IMR-90 (cell line): ENCODE measurements at regions not wholly inside any gene's neighbourhood (a gene's known extent, or its start where the extent isn't known, plus 50 kb on each side); places are given as distances from the start of the nearest gene placed in this dataset.

Experiments
- ATAC-seq: fragments of 200-7000 bp; cut with Tn5 transposase; 2 replicates; pipeline ENCODE4 v1.9.1; 2020; ENCODE audit warnings: low read depth, mild to moderate bottlenecking, moderate library complexity
- BruUV-seq: library from RNA; stranded (reverse); fragments of 400-500 nt; replicated peaks from 2 replicates; lab custom pipeline; 2021; lab: Mats Ljungman, UMichigan
- CTCF ChIA-PET: fragments of 300-600 bp; formaldehyde crosslinking; extraction: SDS; loops from one replicate; lab custom pipeline; 2021; ENCODE audit warnings: antibody characterized with exemption; lab: Yijun Ruan, JAX
- POLR2A ChIA-PET: fragments of 300-600 bp; sonication (Branson Sonifier 250); formaldehyde crosslinking; loops from one replicate; lab custom pipeline; 2022; ENCODE audit warnings: antibody characterized with exemption; ENCODE audit not compliant: unreplicated experiment; lab: Charles Lee
- DNase-seq: peaks from one replicate; pipeline ENCODE4 v3.0.0; 2013
- H2AFZ ChIP-seq: replicated peaks from 2 replicates; pipeline ENCODE3; 2013; ENCODE audit warnings: low read length, mild to moderate bottlenecking; ENCODE audit not compliant: poor library complexity
- H2AK5ac ChIP-seq: 2 replicates; pipeline ENCODE4 v1.6.1; 2013; ENCODE audit warnings: low read depth, low read length, inconsistent platforms
- H2AK9ac ChIP-seq: replicated peaks from 2 replicates; pipeline ENCODE3; 2013; ENCODE audit warnings: mild to moderate bottlenecking, low read depth, low read length, moderate library complexity; ENCODE audit not compliant: poor library complexity
- H2BK120ac ChIP-seq: 2 replicates; pipeline ENCODE4 v1.6.1; 2013; ENCODE audit warnings: low read depth, low read length, inconsistent platforms
- H2BK15ac ChIP-seq: 3 replicates; pipeline ENCODE4 v1.6.1; 2013; ENCODE audit warnings: low read depth, low read length, inconsistent platforms
- H2BK20ac ChIP-seq: 2 replicates; pipeline ENCODE4 v1.6.1; 2013; ENCODE audit warnings: low read depth, mild to moderate bottlenecking, inconsistent platforms, low read length, moderate library complexity
- H2BK5ac ChIP-seq: 2 replicates; pipeline ENCODE4 v1.6.1; 2013; ENCODE audit warnings: mild to moderate bottlenecking, low read depth, low read length, inconsistent platforms; ENCODE audit not compliant: poor library complexity, severe bottlenecking
- H3K14ac ChIP-seq: replicated peaks from 2 replicates; pipeline ENCODE4 v1.6.1; 2013; ENCODE audit warnings: low read depth, low read length, inconsistent platforms
- H3K18ac ChIP-seq: 2 replicates; pipeline ENCODE4 v1.6.1; 2013; ENCODE audit warnings: low read depth, low read length, control low read depth
- H3K23ac ChIP-seq: 2 replicates; pipeline ENCODE4 v1.6.1; 2013; ENCODE audit warnings: low read depth, low read length, inconsistent platforms
- H3K27ac ChIP-seq: 2 replicates; pipeline ENCODE4 v1.5.1; 2013; ENCODE audit warnings: mild to moderate bottlenecking, control low read depth, low read length; ENCODE audit not compliant: insufficient read depth
- H3K27me3 ChIP-seq: 2 replicates; pipeline ENCODE4 v1.6.1; 2013; ENCODE audit warnings: low read length; ENCODE audit not compliant: control insufficient read depth, insufficient read depth
- H3K36me3 ChIP-seq: 2 replicates; pipeline ENCODE4 v1.6.1; 2013; ENCODE audit warnings: low read length, mixed read lengths; ENCODE audit not compliant: control insufficient read depth, insufficient read depth
- H3K4ac ChIP-seq: 2 replicates; pipeline ENCODE4 v1.6.1; 2013; ENCODE audit warnings: low read depth, low read length, inconsistent platforms
- H3K4me1 ChIP-seq: 2 replicates; pipeline ENCODE4 v1.6.1; 2013; ENCODE audit warnings: low read length, mixed read lengths; ENCODE audit not compliant: control insufficient read depth, insufficient read depth
- H3K4me2 ChIP-seq: 2 replicates; pipeline ENCODE4 v1.6.1; 2013; ENCODE audit warnings: low read depth, mild to moderate bottlenecking, control low read depth, low read length, moderate library complexity
- H3K4me3 ChIP-seq: 2 replicates; pipeline ENCODE4 v1.5.1; 2013; ENCODE audit warnings: low read depth, mild to moderate bottlenecking, control low read depth, low read length, moderate library complexity; ENCODE audit not compliant: insufficient read depth
- H3K56ac ChIP-seq: 2 replicates; pipeline ENCODE4 v1.6.1; 2013; ENCODE audit warnings: low read length, inconsistent platforms; ENCODE audit not compliant: insufficient read depth; ENCODE audit errors: extremely low read depth
- H3K79me1 ChIP-seq, 2 experiments: 2 replicates each; pipeline ENCODE4 v1.6.1; 2013; ENCODE audit warnings: low read length in 2 of 2, inconsistent platforms in 1 of 2, low read depth in 1 of 2
- H3K9ac ChIP-seq: 2 replicates; pipeline ENCODE4 v1.6.1; 2013; ENCODE audit warnings: low read depth, low read length, control low read depth
- H3K9me1 ChIP-seq: 2 replicates; pipeline ENCODE4 v1.6.1; 2013; ENCODE audit warnings: low read length, inconsistent platforms; ENCODE audit not compliant: insufficient read depth
- H3K9me3 ChIP-seq: 2 replicates; pipeline ENCODE4 v1.6.1; 2013; ENCODE audit warnings: low read length; ENCODE audit not compliant: control insufficient read depth, insufficient read depth
- H4K20me1 ChIP-seq: 2 replicates; pipeline ENCODE4 v1.6.1; 2013; ENCODE audit warnings: low read length, inconsistent platforms; ENCODE audit not compliant: insufficient read depth
- H4K5ac ChIP-seq: 2 replicates; pipeline ENCODE4 v1.6.1; 2013; ENCODE audit warnings: mild to moderate bottlenecking, low read depth, low read length, control low read depth
- H4K8ac ChIP-seq, 2 experiments: 2 replicates each; pipeline ENCODE4 v1.6.1; 2013; ENCODE audit warnings: low read depth in 2 of 2, low read length in 2 of 2, control low read depth in 1 of 2, inconsistent platforms in 1 of 2
- H4K91ac ChIP-seq: 2 replicates; pipeline ENCODE4 v1.6.1; 2013; ENCODE audit warnings: low read depth, low read length, inconsistent platforms; ENCODE audit not compliant: insufficient read depth
- CEBPB ChIP-seq: IDR thresholded peaks from 2 replicates; pipeline ENCODE4 v1.6.1; 2012; ENCODE audit warnings: low read depth, low read length, improper control_type of control experiment
- CHD1 ChIP-seq: IDR thresholded peaks from 2 replicates; pipeline ENCODE4 v1.6.1; 2012; ENCODE audit warnings: low read depth, low read length, improper control_type of control experiment
- FOS ChIP-seq: fragments of 150-350 bp; IDR thresholded peaks from 2 replicates; pipeline ENCODE4 v1.6.1; 2016; ENCODE audit warnings: low read depth, low read length
- MAFK ChIP-seq: IDR thresholded peaks from 2 replicates; pipeline ENCODE4 v1.6.1; 2012; ENCODE audit warnings: low read depth, low read length, improper control_type of control experiment
- MAZ ChIP-seq: IDR thresholded peaks from 2 replicates; pipeline ENCODE4 v1.6.1; 2012; ENCODE audit warnings: low read depth, mild to moderate bottlenecking, low read length, improper control_type of control experiment, moderate library complexity, borderline replicate concordance
- MXI1 ChIP-seq: IDR thresholded peaks from 2 replicates; pipeline ENCODE4 v1.6.1; 2012; ENCODE audit warnings: low read depth, mild to moderate bottlenecking, low read length, moderate library complexity, borderline replicate concordance
- POLR2A ChIP-seq: IDR thresholded peaks from 2 replicates; pipeline ENCODE4 v1.6.1; 2012; ENCODE audit warnings: mild to moderate bottlenecking, low read depth, low read length
- RAD21 ChIP-seq: IDR thresholded peaks from 2 replicates; pipeline ENCODE4 v1.6.1; 2012; ENCODE audit warnings: low read length, improper control_type of control experiment
- RCOR1 ChIP-seq: IDR thresholded peaks from 2 replicates; pipeline ENCODE4 v1.6.1; 2012; ENCODE audit warnings: mild to moderate bottlenecking, low read length, improper control_type of control experiment; ENCODE audit not compliant: insufficient replicate concordance
- RFX5 ChIP-seq: IDR thresholded peaks from 2 replicates; pipeline ENCODE4 v1.8.0; 2012; ENCODE audit warnings: low read depth, mild to moderate bottlenecking, low read length, moderate library complexity
- SMC3 ChIP-seq: fragments of 150-350 bp; IDR thresholded peaks from 2 replicates; pipeline ENCODE4 v1.6.1; 2016; ENCODE audit warnings: low read depth, mild to moderate bottlenecking, antibody characterized with exemption, low read length, moderate library complexity
- USF2 ChIP-seq: fragments of 150-350 bp; IDR thresholded peaks from 2 replicates; pipeline ENCODE4 v1.6.1; 2017; ENCODE audit warnings: mild to moderate bottlenecking, antibody characterized with exemption, low read length, low read depth
- WGBS, 2 experiments: methylation state at CpG; one replicate each; pipeline versions ENCODE4 v1.1.5 to v1.1.7; 2013; ENCODE audit warnings: missing lambda C conversion rate in 2 of 2; ENCODE audit not compliant: insufficient read length in 1 of 2; ENCODE audit errors: extremely low coverage in 2 of 2; 5-methylcytosine and 5-hydroxymethylcytosine counted together
- dilution Hi-C: fragments of 300-500 bp; cut with HindIII; formaldehyde crosslinking; loops from one replicate; pipeline ENCODE4 v1.14.3; 2018; ENCODE audit warnings: low sequenced_read_pairs; ENCODE audit not compliant: unreplicated experiment
- in situ Hi-C: fragments of 300-500 bp; cut with MboI; formaldehyde crosslinking; loops from 3 replicates; pipeline ENCODE4 v1.14.3; 2019; ENCODE audit warnings: low sequenced_read_pairs, inconsistent platforms, mixed read lengths
- intact Hi-C: fragments of 100-400 bp; cut with micrococcal nuclease; formaldehyde crosslinking; loops from 2 replicates; pipeline ENCODE4 v1.10.0; 2022
- TF ChIP-seq, protein P1 (sequence below): fragments of 150-350 bp; IDR thresholded peaks from 2 replicates; pipeline ENCODE4 v1.6.1; 2016; ENCODE audit warnings: low read depth, mild to moderate bottlenecking, low read length, moderate library complexity, borderline replicate concordance

- in situ Hi-C loops (no loop called here), intact Hi-C loops (no loop called here), dilution Hi-C loops (no loop called here)
- Histone ChIP-seq H2AK9ac (no peak overlapping the region), H2BK20ac (no peak overlapping the region), H2BK5ac (no peak overlapping the region), H3K14ac (no peak overlapping the region), H3K4me3 (no peak overlapping the region), H2BK15ac (no peak overlapping the region), H3K4me1 (no peaks in the 10 kb centered on the region), H3K36me3 (no peaks in the 10 kb centered on the region), H3K27ac (no peak overlapping the region), H2AFZ (no peak overlapping the region), H3K9ac (no peak overlapping the region), H4K5ac (no peak overlapping the region), H3K23ac (no peak overlapping the region), H3K18ac (no peak overlapping the region), H4K8ac (no peak overlapping the region), H4K91ac (no peak overlapping the region), H3K79me1 (no peaks in the 10 kb centered on the region), H3K4me2 (no peak overlapping the region), H2BK120ac (no peak overlapping the region), H3K27me3 (no peaks in the 10 kb centered on the region), H2AK5ac (no peak overlapping the region), H3K4ac (no peak overlapping the region), H3K9me3 (no peaks in the 10 kb centered on the region; the same call in 1 of the 2 replicates), H4K20me1 (no peaks in the 10 kb centered on the region), H3K9me1 (no peaks in the 10 kb centered on the region), H3K56ac (no peak overlapping the region)
- no peak for TF ChIP-seq MAZ
- no peak for TF ChIP-seq MXI1
- TF ChIP-seq, protein P1, sequence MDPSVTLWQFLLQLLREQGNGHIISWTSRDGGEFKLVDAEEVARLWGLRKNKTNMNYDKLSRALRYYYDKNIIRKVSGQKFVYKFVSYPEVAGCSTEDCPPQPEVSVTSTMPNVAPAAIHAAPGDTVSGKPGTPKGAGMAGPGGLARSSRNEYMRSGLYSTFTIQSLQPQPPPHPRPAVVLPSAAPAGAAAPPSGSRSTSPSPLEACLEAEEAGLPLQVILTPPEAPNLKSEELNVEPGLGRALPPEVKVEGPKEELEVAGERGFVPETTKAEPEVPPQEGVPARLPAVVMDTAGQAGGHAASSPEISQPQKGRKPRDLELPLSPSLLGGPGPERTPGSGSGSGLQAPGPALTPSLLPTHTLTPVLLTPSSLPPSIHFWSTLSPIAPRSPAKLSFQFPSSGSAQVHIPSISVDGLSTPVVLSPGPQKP = no peak
- TF ChIP-seq USF2 = no peak
- TF ChIP-seq CHD1 = no peak
- no peak for TF ChIP-seq POLR2A
- TF ChIP-seq FOS = no peak
- no peak for TF ChIP-seq MAFK
- TF ChIP-seq RFX5 = no peak
- TF ChIP-seq SMC3 = no peak
- no peak for TF ChIP-seq RCOR1
- no peak for TF ChIP-seq RAD21
- TF ChIP-seq CEBPB = no peak
- ChIA-PET CTCF (no interaction called here), POLR2A (no interaction called here)
- no TSS peak for BruUV-seq
- no CpG with 5 or more reads among the region's 4 CpGs for WGBS, 2 experiments
- no peak for ATAC-seq
- DNase-seq = no peak
Observed at GRCh38 chr4:170758988-170759387, 669.2 kb upstream of the AADAT start.
